HG02938 (cell line): ENCODE measurements at regions not wholly inside any gene's neighbourhood (a gene's known extent, or its start where the extent isn't known, plus 50 kb on each side); places are given as distances from the start of the nearest gene placed in this dataset.

ENCODE experiments used
- ATAC-seq: cut with Tn5 transposase; IDR thresholded peaks from one replicate; pipeline ENCODE4 v1.9.1; 2021; ENCODE audit warnings: mild to moderate bottlenecking, moderate library complexity; ENCODE audit not compliant: unreplicated experiment

- ATAC-seq: no peak
Measured at GRCh38 chr9:18020121-18020745, 441.4 kb downstream of the SH3GL2 start.

DNA sequence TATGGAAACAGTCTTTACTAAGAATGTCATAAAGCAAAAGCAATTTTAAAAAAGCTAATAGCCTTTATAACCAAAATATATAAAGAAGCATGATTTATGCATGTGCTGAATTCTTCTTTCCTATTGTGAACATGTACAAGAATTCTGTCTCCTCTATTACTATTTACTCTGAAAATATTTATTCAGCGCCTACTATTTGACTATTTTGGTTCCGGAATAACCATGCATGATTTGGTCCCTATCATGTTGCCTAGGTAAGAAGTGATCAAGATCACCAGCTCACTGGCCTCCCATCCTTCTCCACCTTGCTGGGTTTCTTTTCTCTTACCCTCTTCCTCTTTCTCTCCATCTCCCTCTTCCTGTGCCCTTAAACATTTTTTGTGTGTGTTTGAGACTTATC lies 443.8 kb downstream of the SH3GL2 start:
- no peak for ATAC-seq

DNA sequence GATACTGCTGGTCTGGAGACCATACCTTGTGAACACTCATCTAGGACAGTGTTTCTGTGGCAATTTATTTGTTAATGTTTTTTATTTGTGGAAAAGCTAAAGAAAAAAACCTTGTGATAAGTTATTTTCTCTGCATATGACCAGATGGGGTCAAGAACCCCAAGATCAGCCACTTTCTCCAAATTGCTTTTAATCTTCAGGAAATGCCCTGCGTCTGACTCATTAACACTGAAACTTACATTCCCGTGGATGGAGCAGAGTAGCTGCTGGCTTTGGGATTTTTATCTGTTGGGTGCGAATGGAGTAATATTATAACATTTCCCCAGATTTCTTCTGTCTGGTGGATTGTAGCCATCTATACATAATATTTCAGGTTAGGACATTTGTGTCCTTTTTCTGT lies 444.5 kb downstream of the SH3GL2 start:
- ATAC-seq: no peak

DNA sequence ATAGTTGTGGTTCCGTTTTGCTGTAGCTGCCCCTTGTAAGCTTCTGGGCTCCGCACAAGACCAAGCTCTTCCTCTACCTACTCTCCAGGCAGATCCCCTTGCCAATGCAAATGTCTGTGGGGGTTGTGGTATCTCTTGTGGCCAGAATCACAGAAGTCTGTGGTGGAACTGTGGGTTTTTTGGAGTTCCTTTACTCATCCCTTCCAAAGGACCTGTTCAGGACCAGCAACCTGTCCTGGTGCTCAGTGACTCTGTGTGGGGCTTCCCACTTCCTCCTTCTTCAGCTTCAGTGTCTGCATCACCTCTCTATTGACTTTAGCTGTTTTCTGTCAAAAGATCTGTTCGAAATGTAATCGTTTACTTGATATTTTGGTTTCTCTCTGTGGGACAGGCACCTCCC lies 441.3 kb upstream of the ADAMTSL1 start:
- ATAC-seq: no peak

GRCh38 chr9:18036422-18037187 lies 437.3 kb upstream of the ADAMTSL1 start:
- ATAC-seq: no peak

DNA sequence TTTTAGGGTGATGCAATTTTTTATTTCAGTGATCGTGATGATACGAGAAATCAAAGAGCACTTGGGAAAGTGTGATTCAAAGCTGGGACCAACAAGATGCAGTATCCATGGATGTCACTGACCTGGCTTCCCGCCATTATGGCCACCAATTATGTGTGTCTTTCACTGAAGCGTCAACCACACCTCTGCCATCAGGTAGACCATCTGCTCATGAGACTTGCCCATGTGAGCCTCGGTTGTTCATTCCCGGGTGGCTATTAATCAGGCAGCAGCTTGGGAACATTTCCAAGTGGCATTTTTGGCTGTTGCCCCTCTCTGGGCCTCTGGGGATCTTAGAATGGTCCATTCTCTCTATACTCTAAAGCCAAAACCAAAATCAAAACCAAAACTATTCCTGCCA lies 436.0 kb upstream of the ADAMTSL1 start:
- no peak for ATAC-seq

- ATAC-seq: no peak
Measured at GRCh38 chr9:18040327-18040726, 433.6 kb upstream of the ADAMTSL1 start.

DNA sequence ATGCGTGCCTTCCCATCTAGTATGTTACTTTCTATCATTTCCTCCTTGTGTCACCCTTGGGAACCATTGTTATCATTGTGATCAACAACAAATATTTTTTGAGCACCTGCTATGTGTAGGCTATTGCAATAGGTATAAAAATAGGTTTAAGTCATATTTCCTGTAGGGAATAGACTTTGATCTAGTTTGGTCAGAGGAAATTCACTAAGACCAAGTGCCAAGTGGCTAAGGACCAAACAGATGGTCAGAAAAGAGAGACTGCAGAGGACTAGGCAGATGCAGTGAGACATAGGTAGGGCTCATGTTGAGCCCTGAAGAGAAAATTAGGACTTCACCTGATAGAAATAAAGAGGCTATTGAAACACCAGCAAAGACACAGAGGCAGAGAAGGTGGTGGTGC lies 430.0 kb upstream of the ADAMTSL1 start:
- no peak for ATAC-seq

- no peak for ATAC-seq
Measured at GRCh38 chr9:18045326-18045725, 428.6 kb upstream of the ADAMTSL1 start.

DNA sequence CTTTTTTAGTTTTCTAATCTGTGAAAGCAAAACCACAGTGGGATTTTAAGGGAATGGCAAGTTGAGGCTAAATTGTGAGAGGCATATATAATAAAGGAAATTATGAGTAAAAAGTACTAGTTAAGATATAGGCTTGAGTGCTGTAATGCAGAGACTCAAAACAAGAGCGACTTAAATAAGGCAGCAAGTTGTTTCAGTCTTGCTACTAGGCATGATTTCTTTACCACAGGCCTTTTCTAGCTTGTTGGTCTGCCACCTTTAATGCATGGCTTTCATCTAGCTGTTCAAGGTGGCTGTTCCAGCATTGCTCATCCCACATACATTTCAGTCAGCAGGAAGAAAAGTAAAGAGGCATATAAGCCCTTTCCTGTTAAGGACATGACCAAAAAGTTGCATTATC lies 427.9 kb upstream of the ADAMTSL1 start:
- no peak for ATAC-seq

DNA sequence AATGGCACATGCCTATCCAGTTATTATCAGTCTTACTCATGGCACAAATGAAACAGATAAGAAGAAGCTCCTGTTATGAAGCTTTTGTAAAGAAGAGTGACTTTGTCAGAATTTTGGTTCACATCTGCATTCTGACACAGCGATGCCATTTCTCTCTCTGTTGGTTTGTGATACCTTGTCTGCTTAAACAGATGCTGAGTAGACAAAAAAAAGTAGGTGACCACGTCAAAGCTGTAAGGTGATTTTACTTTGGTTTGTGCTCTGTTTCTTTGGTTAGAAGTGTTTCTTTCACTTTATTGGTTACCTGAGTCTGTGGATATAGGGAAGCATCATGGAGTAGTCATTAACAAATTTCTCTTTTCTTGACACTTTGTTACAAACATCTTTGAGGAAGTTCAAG lies 422.3 kb upstream of the ADAMTSL1 start:
- ATAC-seq: no peak

GRCh38 chr9:18052060-18052459 lies 421.9 kb upstream of the ADAMTSL1 start:
- ATAC-seq: no peak

- ATAC-seq: no peak
Measured at GRCh38 chr9:18056269-18056992, 417.5 kb upstream of the ADAMTSL1 start.

- peak; percentile 98 for ATAC-seq
Measured at GRCh38 chr9:18056993-18057369, 417.0 kb upstream of the ADAMTSL1 start.

- ATAC-seq: no peak
Measured at GRCh38 chr9:18058564-18059442, 415.1 kb upstream of the ADAMTSL1 start.

- no peak for ATAC-seq
Measured at GRCh38 chr9:18059447-18059846, 414.5 kb upstream of the ADAMTSL1 start.

DNA sequence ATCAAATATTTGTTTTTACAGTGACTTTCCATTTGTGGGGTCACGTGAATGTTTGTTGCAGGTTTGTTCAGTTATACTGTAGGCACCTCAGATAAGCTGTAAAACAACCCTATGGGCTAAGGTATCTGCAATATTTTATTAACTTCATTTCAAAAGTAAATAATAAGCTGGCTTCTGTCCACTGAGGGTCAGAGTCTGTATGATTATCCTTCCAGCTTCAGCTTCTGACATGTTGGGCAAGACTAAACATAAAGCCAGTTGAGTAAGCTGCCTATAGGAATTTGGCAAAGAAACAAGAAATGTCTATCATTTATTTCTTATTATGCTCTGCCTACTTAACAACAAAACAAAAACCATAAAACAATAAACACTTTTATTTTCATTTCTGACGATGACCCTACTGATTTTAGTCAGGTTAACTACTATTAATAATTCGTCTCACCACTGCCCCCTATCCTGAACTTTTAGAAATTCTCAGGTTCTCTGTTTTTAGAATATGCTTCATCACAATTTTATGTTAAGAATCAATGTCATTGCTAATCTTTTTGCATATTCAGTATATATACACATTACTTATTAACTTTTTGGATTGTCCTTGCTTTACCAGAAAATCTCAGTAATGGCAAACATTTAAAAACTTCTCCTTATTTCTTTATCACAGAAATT lies 413.6 kb upstream of the ADAMTSL1 start:
- no peak for ATAC-seq

DNA sequence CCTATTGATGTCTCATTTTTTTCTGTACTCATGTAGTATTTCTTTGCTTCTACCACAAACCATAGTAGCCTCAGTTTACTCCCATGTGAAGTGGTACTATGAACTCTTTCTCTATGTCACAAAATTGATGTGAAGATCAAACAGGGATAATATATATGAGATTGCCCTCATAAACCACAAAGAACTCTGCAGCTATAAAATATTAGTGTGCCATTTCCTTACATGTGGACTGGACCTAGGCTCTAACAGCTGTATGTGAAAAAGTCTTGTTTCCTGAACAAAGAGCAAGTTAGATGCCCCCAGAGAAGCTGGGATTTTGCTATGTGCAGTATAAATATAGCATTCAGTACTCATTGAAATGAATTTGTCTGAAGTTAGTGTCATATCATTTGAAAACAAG lies 412.6 kb upstream of the ADAMTSL1 start:
- no peak for ATAC-seq

DNA sequence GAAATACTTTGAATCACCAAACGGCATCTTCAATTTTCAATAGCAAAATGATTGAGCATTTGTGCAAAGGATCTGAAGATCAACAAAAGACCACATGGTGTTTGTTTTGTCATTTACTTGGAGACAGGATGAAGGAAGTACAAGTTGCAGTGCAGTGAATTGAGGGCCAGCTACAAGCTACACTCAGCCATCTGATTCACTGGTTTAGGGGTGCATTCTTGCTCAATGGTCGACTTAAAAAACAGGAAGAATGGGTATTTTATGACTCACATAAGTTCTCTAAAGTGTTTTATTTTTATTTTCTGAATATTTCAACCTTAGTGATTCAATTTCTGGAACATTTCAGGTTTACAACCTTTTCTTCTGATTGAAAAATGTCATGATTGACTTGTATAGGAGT lies 412.1 kb upstream of the ADAMTSL1 start:
- no peak for ATAC-seq

GRCh38 chr9:18063856-18064390 lies 410.0 kb upstream of the ADAMTSL1 start:
- ATAC-seq: no peak
